A549 (cell line): ENCODE measurements at regions not wholly inside any gene's neighbourhood (a gene's known extent, or its start where the extent isn't known, plus 50 kb on each side); places are given as distances from the start of the nearest gene placed in this dataset.

Source experiments
- CTCF ChIP-seq: fragments of >200 bp; sonication (Bioruptor Twin); formaldehyde crosslinking; IDR thresholded peaks from 3 replicates; pipeline ENCODE4 v1.5.1; 2016
- EP300 ChIP-seq, 2 experiments: fragments of >200 bp; sonication (Bioruptor Twin); formaldehyde crosslinking; IDR thresholded peaks; 2 replicates in 1 of 2; 3 replicates in 1 of 2; pipeline ENCODE4 v1.6.1; 2016 to 2017
- KDM5A ChIP-seq: fragments of 200-600 bp; sonication (generic); IDR thresholded peaks from 2 replicates; pipeline ENCODE4 v1.6.1; 2016; ENCODE audit warnings: antibody characterized with exemption, mild to moderate bottlenecking
- MAX ChIP-seq: IDR thresholded peaks from 2 replicates; pipeline ENCODE4 v1.6.1; 2012
- NFE2L2 ChIP-seq: fragments of 150-350 bp; conservative IDR thresholded peaks from 2 replicates; pipeline ENCODE4 v1.6.1; 2014; ENCODE audit warnings: low read length
- POLR2A ChIP-seq: IDR thresholded peaks from 2 replicates; pipeline ENCODE4 v1.6.1; 2012; ENCODE audit warnings: mild to moderate bottlenecking, low read length
- RCOR1 ChIP-seq: fragments of 150-350 bp; IDR thresholded peaks from 2 replicates; pipeline ENCODE4 v1.6.1; 2014; ENCODE audit warnings: antibody characterized with exemption, low read length, low read depth
- RFX5 ChIP-seq: fragments of 450-650 bp; IDR thresholded peaks from 2 replicates; pipeline ENCODE4 v1.7.1; 2014; ENCODE audit warnings: antibody characterized with exemption, mild to moderate bottlenecking, moderate library complexity

- TF ChIP-seq CTCF (no peak), RCOR1 (no peak), EP300 (IDR thresholded peaks at IDR 0.05) (no peak), NFE2L2 (no peak), MAX (no peak), POLR2A (no peak), RFX5 (no peak), KDM5A (no peak)
Observed at GRCh38 chr20:55354720-55355119, 650.6 kb downstream of the CBLN4 start.
